GM18861 (cell line): ENCODE measurements at regions not wholly inside any gene's neighbourhood (a gene's known extent, or its start where the extent isn't known, plus 50 kb on each side); places are given as distances from the start of the nearest gene placed in this dataset.
A peak's percentile ranks its signal among the peaks of the same experiment; 100 is the strongest.
"Not testable (repeated sequence)": the region's sequence is repeated elsewhere in the genome, so short reads cannot be mapped to it uniquely, and the experiment has no call there.

Source experiments
- ATAC-seq: cut with Tn5 transposase; IDR thresholded peaks from one replicate; pipeline ENCODE4 v1.9.1; 2021; ENCODE audit not compliant: unreplicated experiment

- no peak for ATAC-seq
These were observed 96.7 kb upstream of the BET1 start for GRCh38 chr7:94100723-94101345.

- no peak for ATAC-seq
These were observed 100.1 kb upstream of the BET1 start for GRCh38 chr7:94104301-94104700.

GRCh38 chr7:94109556-94109955, 105.4 kb upstream of the BET1 start:
- ATAC-seq, result peak; percentile 41

GRCh38 chr7:94111009-94111408, 106.9 kb upstream of the BET1 start:
- no peak for ATAC-seq

- ATAC-seq, result no peak
These were observed 111.2 kb upstream of the BET1 start for GRCh38 chr7:94115316-94115715.

GRCh38 chr7:94123136-94123535, 119.0 kb upstream of the BET1 start:
- no peak for ATAC-seq

GRCh38 chr7:94127026-94127425, 122.9 kb upstream of the BET1 start:
- no peak for ATAC-seq

GRCh38 chr7:94128072-94128471, 123.9 kb upstream of the BET1 start:
- no peak for ATAC-seq

- ATAC-seq, result no peak
These were observed 125.4 kb upstream of the BET1 start for GRCh38 chr7:94129443-94130140.

- no peak for ATAC-seq
These were observed 126.6 kb upstream of the BET1 start for GRCh38 chr7:94130716-94131115.

GRCh38 chr7:94133460-94133859, 129.3 kb upstream of the BET1 start:
- no peak for ATAC-seq

- no peak for ATAC-seq
These were observed 131.0 kb upstream of the BET1 start for GRCh38 chr7:94135180-94135579.

- ATAC-seq, result no peak
These were observed 138.1 kb upstream of the BET1 start for GRCh38 chr7:94142281-94142680.

- ATAC-seq, result no peak
These were observed 141.4 kb upstream of the BET1 start for GRCh38 chr7:94145602-94146001.

- no peak for ATAC-seq
These were observed 142.3 kb upstream of the BET1 start for GRCh38 chr7:94146408-94146807.

GRCh38 chr7:94149789-94150545, 145.8 kb upstream of the BET1 start:
- ATAC-seq, result no peak

- ATAC-seq, result no peak
These were observed 150.0 kb upstream of the BET1 start for GRCh38 chr7:94154182-94154581.

GRCh38 chr7:94154858-94155257, 150.7 kb upstream of the BET1 start:
- peak; percentile 57 for ATAC-seq

- not testable (repeated sequence) for ATAC-seq
These were observed 153.6 kb upstream of the BET1 start for GRCh38 chr7:94157659-94158306.

GRCh38 chr7:94160719-94161435, 156.7 kb upstream of the BET1 start:
- peak; percentile 96 for ATAC-seq

- no peak for ATAC-seq
These were observed 157.3 kb upstream of the BET1 start for GRCh38 chr7:94161476-94161875.
